ENCODE measurements at regions not wholly inside any gene's neighbourhood (a gene's known extent, or its start where the extent isn't known, plus 50 kb on each side); places are given as distances from the start of the nearest gene placed in this dataset.

DNA sequence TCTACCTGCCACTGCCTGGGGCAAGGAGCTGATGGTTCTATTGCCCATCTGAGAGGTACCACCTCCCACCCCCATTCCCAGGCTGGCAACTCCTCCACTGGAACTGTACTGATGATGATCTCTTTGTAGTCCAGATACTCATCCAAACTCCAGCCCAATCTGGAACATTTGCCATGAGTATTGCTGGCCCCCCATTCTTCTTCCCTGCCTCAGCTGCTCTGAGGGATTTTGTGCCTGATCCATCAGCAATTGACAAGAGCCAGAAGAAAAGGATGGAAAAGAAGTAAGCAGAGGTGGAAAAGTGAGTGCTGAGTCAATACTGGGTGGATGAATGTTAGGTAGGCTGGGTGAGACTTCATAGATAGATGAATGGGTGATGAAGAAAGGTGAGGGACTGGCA lies 101.2 kb downstream of the NMUR2 start:
- no peak overlapping the region for H3K4me3 ChIP-seq
- TF ChIP-seq, protein P1, sequence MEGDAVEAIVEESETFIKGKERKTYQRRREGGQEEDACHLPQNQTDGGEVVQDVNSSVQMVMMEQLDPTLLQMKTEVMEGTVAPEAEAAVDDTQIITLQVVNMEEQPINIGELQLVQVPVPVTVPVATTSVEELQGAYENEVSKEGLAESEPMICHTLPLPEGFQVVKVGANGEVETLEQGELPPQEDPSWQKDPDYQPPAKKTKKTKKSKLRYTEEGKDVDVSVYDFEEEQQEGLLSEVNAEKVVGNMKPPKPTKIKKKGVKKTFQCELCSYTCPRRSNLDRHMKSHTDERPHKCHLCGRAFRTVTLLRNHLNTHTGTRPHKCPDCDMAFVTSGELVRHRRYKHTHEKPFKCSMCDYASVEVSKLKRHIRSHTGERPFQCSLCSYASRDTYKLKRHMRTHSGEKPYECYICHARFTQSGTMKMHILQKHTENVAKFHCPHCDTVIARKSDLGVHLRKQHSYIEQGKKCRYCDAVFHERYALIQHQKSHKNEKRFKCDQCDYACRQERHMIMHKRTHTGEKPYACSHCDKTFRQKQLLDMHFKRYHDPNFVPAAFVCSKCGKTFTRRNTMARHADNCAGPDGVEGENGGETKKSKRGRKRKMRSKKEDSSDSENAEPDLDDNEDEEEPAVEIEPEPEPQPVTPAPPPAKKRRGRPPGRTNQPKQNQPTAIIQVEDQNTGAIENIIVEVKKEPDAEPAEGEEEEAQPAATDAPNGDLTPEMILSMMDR (IDR thresholded peaks at IDR 0.05): no peak
- no peak for DNase-seq (ENCODE audit: low spot score)
- no peak overlapping the region for H3K27ac ChIP-seq
- no peaks in the 10 kb centered on the region for H3K4me1 ChIP-seq
- H3K36me3 ChIP-seq: no peaks in the 10 kb centered on the region
- H3K27me3 ChIP-seq: no peaks in the 10 kb centered on the region
- no peaks in the 10 kb centered on the region for H3K9me3 ChIP-seq

DNA sequence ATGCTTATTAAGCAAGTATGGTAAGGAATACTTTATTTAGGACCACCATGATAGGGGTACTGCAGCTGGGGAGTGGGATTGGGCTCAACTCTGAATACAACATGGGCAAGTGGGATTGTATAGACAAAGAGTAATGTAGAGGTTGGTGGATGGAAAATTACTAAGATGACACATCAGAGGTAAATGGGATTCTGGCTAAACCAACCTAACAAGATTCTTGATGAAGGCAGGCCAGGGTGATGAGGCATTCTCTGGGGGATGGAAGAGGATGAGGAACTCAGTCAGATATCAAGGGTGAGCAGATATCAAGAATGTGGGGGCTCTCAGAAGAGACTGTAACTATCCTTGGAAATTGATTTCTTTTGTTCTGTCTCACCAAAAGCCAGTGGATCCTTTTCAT lies 107.2 kb downstream of the NMUR2 start:
- Histone ChIP-seq H3K4me1 (no peaks in the 10 kb centered on the region), H3K9me3 (no peaks in the 10 kb centered on the region), H3K4me3 (no peak overlapping the region), H3K36me3 (no peaks in the 10 kb centered on the region), H3K27me3 (no peaks in the 10 kb centered on the region), H3K27ac (no peak overlapping the region)
- DNase-seq (ENCODE audit: low spot score): no peak
- TF ChIP-seq, protein P1 (IDR thresholded peaks at IDR 0.05): no peak

DNA sequence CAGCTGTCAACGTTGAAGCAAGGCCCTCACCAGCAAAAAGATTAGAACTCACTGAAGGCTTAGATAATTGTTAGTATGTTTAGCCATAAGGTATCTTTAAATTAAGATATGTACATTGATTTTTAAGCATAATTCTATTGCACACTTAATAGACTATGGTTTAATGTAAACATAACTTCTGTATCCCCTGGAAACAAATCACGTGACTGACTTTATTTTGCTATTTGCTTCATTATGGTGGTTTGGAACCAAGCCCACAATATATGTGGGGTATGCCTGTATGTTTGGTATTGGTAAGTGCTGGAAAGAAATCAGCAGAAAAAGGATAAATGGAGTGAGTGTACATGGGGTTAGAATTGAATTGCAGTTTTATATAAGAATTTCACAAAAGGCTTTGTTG lies 111.9 kb downstream of the NMUR2 start:
- Histone ChIP-seq H3K27ac (no peak overlapping the region), H3K4me3 (no peak overlapping the region), H3K36me3 (no peaks in the 10 kb centered on the region), H3K4me1 (peaks cover 0 to 11% of the 10 kb centered on the region in 2 donors), H3K9me3 (peaks cover 0 to 6% of the 10 kb centered on the region in 2 donors), H3K27me3 (no peaks in the 10 kb centered on the region)
- TF ChIP-seq, protein P1 (IDR thresholded peaks at IDR 0.05): no peak
- DNase-seq (ENCODE audit: low spot score): no peak

DNA sequence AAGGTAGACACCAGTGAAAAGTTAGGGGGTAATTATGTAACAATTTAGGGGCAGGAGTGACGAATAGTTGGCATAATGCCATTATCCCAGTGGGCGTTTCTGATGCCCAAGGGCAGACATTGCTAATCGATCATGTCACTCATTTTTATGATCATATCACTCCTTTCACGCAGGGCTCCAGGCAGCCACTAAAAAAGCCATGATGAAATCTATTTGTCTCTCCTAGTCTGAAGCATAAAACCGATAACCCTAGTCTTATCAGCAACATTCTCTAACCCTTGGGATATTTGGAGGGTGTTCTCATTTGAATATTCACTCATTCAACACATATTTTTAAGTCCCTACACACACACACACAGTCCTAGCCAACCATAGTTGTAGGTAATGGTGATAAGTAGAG lies 114.9 kb downstream of the NMUR2 start:
- Histone ChIP-seq H3K27ac (no peak overlapping the region), H3K9me3 (peaks cover 0 to 6% of the 10 kb centered on the region in 2 donors), H3K36me3 (no peaks in the 10 kb centered on the region), H3K4me1 (peaks cover 0 to 15% of the 10 kb centered on the region in 2 donors), H3K4me3 (no peak overlapping the region), H3K27me3 (no peaks in the 10 kb centered on the region)
- TF ChIP-seq, protein P1 (IDR thresholded peaks at IDR 0.05): no peak
- no peak for DNase-seq (ENCODE audit: low spot score)

DNA sequence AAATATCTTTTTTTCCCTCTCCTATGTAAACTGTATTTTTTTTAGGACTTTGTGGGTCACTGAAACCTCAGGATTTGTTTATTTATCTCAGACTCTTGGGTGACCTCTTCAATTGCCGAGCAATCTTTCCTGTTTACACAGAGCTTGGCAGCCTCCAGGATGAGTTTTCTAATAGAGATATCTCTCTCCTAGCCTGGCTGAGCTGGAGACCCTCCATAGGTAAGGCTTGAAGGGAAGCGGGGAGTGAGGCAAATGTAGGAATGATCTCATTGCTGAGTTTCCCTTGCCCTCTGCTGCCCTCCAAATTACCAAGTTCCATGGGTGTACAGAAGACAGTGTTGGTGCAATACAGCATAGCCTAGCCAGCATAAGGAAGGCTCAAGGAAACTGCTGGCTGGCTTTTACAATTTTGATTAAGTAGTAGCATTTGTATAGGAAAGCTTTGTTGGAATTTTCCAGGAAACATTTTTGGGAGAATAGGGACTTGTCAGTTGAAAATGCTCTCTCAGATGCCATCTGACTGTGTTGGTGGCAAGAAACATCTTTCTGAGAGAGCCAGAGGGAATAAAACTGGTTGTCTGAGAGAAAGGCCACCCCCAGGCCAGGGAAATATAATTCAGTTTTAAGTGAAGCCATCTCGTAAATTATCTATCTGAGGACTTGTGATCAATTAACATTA lies 116.0 kb downstream of the NMUR2 start:
- TF ChIP-seq, protein P1 (IDR thresholded peaks at IDR 0.05): no peak
- Histone ChIP-seq H3K27ac (peak overlapping the region; percentile 6 to 73), H3K9me3 (peaks cover 0 to 6% of the 10 kb centered on the region in 2 donors), H3K36me3 (no peaks in the 10 kb centered on the region), H3K4me3 (no peak overlapping the region), H3K4me1 (peaks cover 0 to 15% of the 10 kb centered on the region in 2 donors), H3K27me3 (no peaks in the 10 kb centered on the region)
- DNase-seq (ENCODE audit: low spot score): no peak

DNA sequence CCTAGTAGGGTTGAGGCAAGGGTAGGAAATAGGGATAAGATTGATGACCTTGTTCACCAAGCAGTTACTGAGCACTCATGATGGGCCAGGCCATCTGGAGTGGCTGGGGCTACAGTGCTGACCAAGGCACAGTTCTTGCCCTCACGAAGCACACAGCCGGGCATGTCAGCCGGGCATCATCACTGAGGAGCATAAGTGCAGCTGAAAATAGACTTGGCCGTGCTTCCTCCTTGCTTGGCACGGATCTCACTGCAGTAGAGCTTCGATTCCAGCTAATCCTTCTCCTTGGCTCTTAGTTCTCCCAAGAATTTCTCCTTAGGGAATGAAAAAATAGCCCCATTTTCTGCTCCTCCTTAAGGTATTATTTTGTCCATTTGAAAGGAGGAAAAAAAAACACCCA lies 116.6 kb downstream of the NMUR2 start:
- Histone ChIP-seq H3K9me3 (peaks cover 0 to 6% of the 10 kb centered on the region in 2 donors), H3K4me1 (peaks cover 0 to 15% of the 10 kb centered on the region in 2 donors), H3K4me3 (no peak overlapping the region), H3K27me3 (no peaks in the 10 kb centered on the region), H3K36me3 (no peaks in the 10 kb centered on the region), H3K27ac (peak overlapping the region in 1 of 2 donors; percentile 73)
- peak; percentile 61 for DNase-seq (ENCODE audit: low spot score)
- TF ChIP-seq, protein P1 (IDR thresholded peaks at IDR 0.05): no peak
